HEK293T (cell line): ENCODE measurements at regions not wholly inside any gene's neighbourhood (a gene's known extent, or its start where the extent isn't known, plus 50 kb on each side); places are given as distances from the start of the nearest gene placed in this dataset.

Experiments
- CTCF ChIA-PET: fragments of 350-600 bp; formaldehyde crosslinking; extraction: SDS; loops from one replicate; lab custom pipeline; 2021; ENCODE audit warnings: antibody characterized with exemption, inconsistent platforms; lab: Yijun Ruan, JAX
- POLR2A ChIA-PET: fragments of 350-600 bp; formaldehyde crosslinking; extraction: SDS; loops from one replicate; lab custom pipeline; 2020; ENCODE audit warnings: antibody characterized with exemption, inconsistent platforms; lab: Yijun Ruan, JAX
- DNase-seq: peaks from one replicate; pipeline ENCODE4 v3.0.0; 2012; ENCODE audit warnings: mixed read lengths; ENCODE audit errors: extremely low spot score
- ARNT ChIP-seq: fragments of 450-650 bp; IDR thresholded peaks from 2 replicates; pipeline ENCODE4 v1.6.1; 2017; ENCODE audit warnings: mild to moderate bottlenecking
- BHLHE40 ChIP-seq: fragments of 450-650 bp; IDR thresholded peaks from 2 replicates; pipeline ENCODE4 v1.6.1; 2016; ENCODE audit warnings: mild to moderate bottlenecking, moderate library complexity, borderline replicate concordance
- CTBP1 ChIP-seq: fragments of 450-650 bp; IDR thresholded peaks from 2 replicates; pipeline ENCODE4 v1.6.1; 2016; ENCODE audit warnings: borderline replicate concordance
- ELF4 ChIP-seq: fragments of 450-650 bp; IDR thresholded peaks from 2 replicates; pipeline ENCODE4 v1.6.1; 2017; ENCODE audit warnings: antibody characterized with exemption
- FOXA1 ChIP-seq: fragments of 450-650 bp; IDR thresholded peaks from 2 replicates; pipeline ENCODE4 v1.6.1; 2016; ENCODE audit warnings: mild to moderate bottlenecking
- FOXK2 ChIP-seq: fragments of 450-650 bp; IDR thresholded peaks from 2 replicates; pipeline ENCODE4 v1.6.1; 2016; ENCODE audit warnings: mild to moderate bottlenecking
- FOXM1 ChIP-seq: fragments of 450-650 bp; IDR thresholded peaks from 2 replicates; pipeline ENCODE4 v1.6.1; 2017; ENCODE audit warnings: mild to moderate bottlenecking, borderline replicate concordance
- HDGF ChIP-seq: fragments of 450-650 bp; IDR thresholded peaks from 2 replicates; pipeline ENCODE4 v1.6.1; 2017; ENCODE audit warnings: antibody characterized with exemption, borderline replicate concordance
- L3MBTL2 ChIP-seq: fragments of 450-650 bp; conservative IDR thresholded peaks from 2 replicates; pipeline ENCODE4 v1.6.1; 2016; ENCODE audit warnings: mild to moderate bottlenecking
- LEF1 ChIP-seq: fragments of 450-650 bp; IDR thresholded peaks from 2 replicates; pipeline ENCODE4 v1.6.1; 2017; ENCODE audit warnings: mild to moderate bottlenecking, borderline replicate concordance
- NFRKB ChIP-seq: fragments of 450-650 bp; IDR thresholded peaks from 2 replicates; pipeline ENCODE4 v1.6.1; 2016; ENCODE audit warnings: mild to moderate bottlenecking, moderate library complexity
- PKNOX1 ChIP-seq: fragments of 450-650 bp; IDR thresholded peaks from 2 replicates; pipeline ENCODE4 v1.6.1; 2016
- SP1 ChIP-seq: fragments of 450-650 bp; IDR thresholded peaks from 2 replicates; pipeline ENCODE4 v1.6.1; 2017
- SUZ12 ChIP-seq: fragments of 450-650 bp; IDR thresholded peaks from 2 replicates; pipeline ENCODE4 v1.6.1; 2016; ENCODE audit warnings: mild to moderate bottlenecking
- TARDBP ChIP-seq: fragments of 450-650 bp; IDR thresholded peaks from 2 replicates; pipeline ENCODE4 v1.6.1; 2016
- ZNF384 ChIP-seq: fragments of 450-650 bp; IDR thresholded peaks from 2 replicates; pipeline ENCODE4 v1.6.1; 2016

- POLR2A ChIA-PET: no interaction called here
- DNase-seq: no peak
- CTCF ChIA-PET: no interaction called here
- TF ChIP-seq FOXM1 (no peak), NFRKB (no peak), LEF1 (no peak), FOXK2 (no peak), L3MBTL2 (no peak), PKNOX1 (no peak), SP1 (no peak), HDGF (no peak), TARDBP (no peak), FOXA1 (no peak)
Measured at GRCh38 chr1:168472223-168472622, 71.6 kb downstream of the XCL2 start.

- peak; percentile 20 for DNase-seq
- ChIA-PET POLR2A (no interaction called here), CTCF (no interaction called here)
- TF ChIP-seq ZNF384 (no peak), FOXA1 (no peak), TARDBP (no peak), FOXM1 (no peak), CTBP1 (no peak), BHLHE40 (no peak), FOXK2 (no peak), PKNOX1 (no peak), SUZ12 (no peak)
Measured at GRCh38 chr1:168470901-168471431, 72.8 kb downstream of the XCL2 start.

GRCh38 chr1:168469690-168470089 lies 74.1 kb downstream of the XCL2 start:
- POLR2A ChIA-PET: no interaction called here
- CTCF ChIA-PET: no interaction called here
- TF ChIP-seq L3MBTL2 (no peak), NFRKB (no peak), PKNOX1 (no peak), SUZ12 (no peak), TARDBP (no peak), ELF4 (no peak), BHLHE40 (no peak), LEF1 (no peak)
- peak; percentile 16 for DNase-seq

- POLR2A ChIA-PET: no interaction called here
- TF ChIP-seq FOXK2 (no peak), ARNT (no peak), CTBP1 (no peak), FOXM1 (no peak), ZNF384 (no peak)
- CTCF ChIA-PET: interaction anchor here (0.8 kb wide), 1 partner anchor 14 kb away, joined by 3 read pairs; no protein-coding TSS in a partner anchor
- no peak for DNase-seq
Measured at GRCh38 chr1:168468822-168469221, 75.0 kb downstream of the XCL2 start.

- TF ChIP-seq ELF4 (no peak), TARDBP (no peak), SUZ12 (no peak), FOXK2 (no peak), BHLHE40 (no peak), LEF1 (no peak), FOXM1 (no peak), HDGF (no peak)
- ChIA-PET CTCF (interaction anchor here (0.8 kb wide), 1 partner anchor 14 kb away, joined by 3 read pairs; no protein-coding TSS in a partner anchor), POLR2A (no interaction called here)
- no peak for DNase-seq
Measured at GRCh38 chr1:168468042-168468809, 75.6 kb downstream of the XCL2 start.

- CTCF ChIA-PET: no interaction called here
- TF ChIP-seq SUZ12 (no peak), FOXA1 (no peak), LEF1 (no peak), FOXK2 (no peak), SP1 (no peak), BHLHE40 (no peak), CTBP1 (no peak), PKNOX1 (no peak), TARDBP (no peak), FOXM1 (no peak), NFRKB (no peak), ZNF384 (no peak), ARNT (no peak), ELF4 (no peak), HDGF (no peak), L3MBTL2 (no peak)
- no peak for DNase-seq
- POLR2A ChIA-PET: no interaction called here
Measured at GRCh38 chr1:168467452-168467851, 76.3 kb downstream of the XCL2 start.
